DMS114 treated with DMSO at 0.1 percent for 48 hours (cell line): ENCODE measurements at regions not wholly inside any gene's neighbourhood (a gene's known extent, or its start where the extent isn't known, plus 50 kb on each side); places are given as distances from the start of the nearest gene placed in this dataset.

ENCODE experiments used
- DNase-seq: peaks from one replicate; lab custom pipeline; 2025; ENCODE audit not compliant: unreplicated experiment; lab: John Stamatoyannopoulos, UW

DNA sequence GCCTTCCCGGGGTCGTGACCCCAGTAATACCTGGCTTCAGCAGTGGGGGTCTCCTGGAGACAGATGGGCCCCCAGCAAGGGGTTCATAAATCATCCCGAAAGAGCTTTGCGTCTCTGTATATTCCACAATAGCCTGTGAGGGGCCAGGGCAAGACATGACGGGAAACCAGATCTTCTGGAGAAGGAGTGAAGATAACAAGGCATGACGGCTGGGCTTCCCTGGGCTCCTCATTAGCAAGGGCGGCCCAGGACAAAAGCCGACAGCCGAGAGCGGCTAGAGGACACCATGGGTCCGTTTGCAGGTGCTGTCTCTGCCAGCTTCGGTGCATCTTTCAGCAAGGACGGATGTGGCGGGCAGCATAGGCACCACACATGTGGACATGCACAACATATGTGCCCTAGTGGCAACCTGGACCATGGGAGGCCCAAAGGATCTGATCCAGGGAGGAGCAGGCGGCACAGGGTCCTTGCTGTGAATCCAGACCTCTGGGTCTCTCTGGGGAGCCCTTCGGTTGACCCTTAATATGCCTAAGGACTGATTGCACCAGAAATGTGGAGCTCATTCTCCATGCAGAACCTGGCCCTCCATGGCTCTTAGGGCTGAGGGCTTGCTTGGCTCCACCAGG, 136.9 kb upstream of the FOXF1 start:
- no peak for DNase-seq

DNA sequence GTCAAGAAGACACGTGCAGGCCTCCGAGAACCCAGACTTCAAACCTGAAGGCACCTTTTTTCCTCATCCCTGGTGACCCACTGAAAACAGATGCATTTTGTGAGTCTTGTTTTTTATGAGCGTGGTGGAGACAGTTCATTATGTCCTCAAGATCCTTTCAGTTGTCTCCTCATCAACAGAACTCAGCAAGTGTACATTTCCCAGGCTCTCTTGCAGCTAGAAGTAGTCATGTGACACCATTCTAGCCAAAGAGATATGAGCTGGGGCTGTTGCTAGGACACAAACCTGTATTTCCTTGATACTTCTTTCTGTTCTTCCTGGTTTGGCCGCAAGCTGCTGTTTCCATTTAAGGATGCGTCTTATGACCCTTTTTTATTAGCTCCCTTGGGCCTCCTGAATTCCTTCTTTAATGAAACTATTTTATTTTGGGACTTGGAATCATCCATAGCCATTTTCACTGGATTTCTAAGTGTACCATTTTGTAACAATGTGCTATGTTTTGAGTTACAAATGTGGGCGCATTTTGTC, 135.7 kb upstream of the FOXF1 start:
- DNase-seq = no peak

GRCh38 chr16:86375364-86375763, 135.0 kb upstream of the FOXF1 start:
- DNase-seq = no peak

DNA sequence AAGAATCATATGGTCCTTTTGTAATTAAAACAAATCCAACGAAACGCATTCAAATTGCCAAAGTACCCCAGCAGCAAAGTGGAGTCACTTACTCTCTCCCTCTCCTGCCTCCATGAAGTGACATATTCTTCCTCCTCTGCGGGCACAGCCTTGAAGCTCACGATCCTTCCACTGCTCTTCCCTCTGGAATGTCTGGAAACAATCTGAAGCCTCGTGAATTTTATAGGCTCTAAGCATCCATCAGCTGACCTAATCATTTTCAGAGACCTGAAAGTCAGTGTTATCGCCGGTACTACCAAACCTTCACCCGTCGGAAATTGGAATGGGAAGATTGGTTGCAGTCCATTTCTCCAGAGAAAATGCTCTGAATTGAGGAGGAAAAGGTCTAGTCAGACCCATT, 134.5 kb upstream of the FOXF1 start:
- no peak for DNase-seq

GRCh38 chr16:86376837-86377236, 133.5 kb upstream of the FOXF1 start:
- DNase-seq = no peak

GRCh38 chr16:86377251-86378022, 132.9 kb upstream of the FOXF1 start:
- DNase-seq = no peak

- no peak for DNase-seq
Measured at GRCh38 chr16:86378128-86378527, 132.2 kb upstream of the FOXF1 start.

GRCh38 chr16:86378831-86379504, 131.4 kb upstream of the FOXF1 start:
- no peak for DNase-seq

- no peak for DNase-seq
Measured at GRCh38 chr16:86379505-86379846, 130.9 kb upstream of the FOXF1 start.

- no peak for DNase-seq
Measured at GRCh38 chr16:86380030-86380429, 130.3 kb upstream of the FOXF1 start.

- no peak for DNase-seq
Measured at GRCh38 chr16:86381491-86381890, 128.8 kb upstream of the FOXF1 start.

DNA sequence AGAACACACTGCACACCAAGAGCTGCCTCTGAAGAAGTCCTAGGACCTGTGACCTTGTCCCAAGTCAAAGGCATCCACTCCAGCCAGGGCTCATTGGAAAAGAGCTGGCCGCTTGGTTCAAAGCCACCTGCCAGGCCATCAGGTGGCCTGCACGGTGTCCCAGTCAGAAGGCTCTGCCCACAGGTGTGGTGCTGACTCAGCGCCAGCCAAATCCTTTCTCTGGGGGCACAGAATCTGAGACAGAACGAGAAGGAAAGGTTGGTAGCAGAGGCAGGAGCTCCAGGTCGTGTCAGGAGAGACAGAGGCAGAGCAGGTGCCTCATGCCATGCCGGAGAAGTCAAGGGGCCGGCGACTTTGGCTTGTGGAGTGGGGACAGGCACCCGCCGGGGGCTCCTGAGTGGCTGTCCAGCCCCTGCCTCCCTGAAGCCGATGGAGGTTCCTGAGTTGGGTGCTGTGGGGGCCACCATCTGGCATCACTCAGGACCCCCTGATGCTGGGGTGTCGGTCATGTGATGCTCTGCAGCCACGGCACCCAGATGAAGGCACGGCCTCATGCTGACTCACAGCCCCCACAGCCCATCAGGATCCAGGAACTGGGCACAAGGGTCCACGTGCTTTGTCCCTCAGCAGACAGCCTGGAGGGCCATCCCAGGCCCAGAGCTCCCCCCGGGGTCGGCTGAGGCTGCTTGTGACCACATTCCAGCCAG, 128.1 kb upstream of the FOXF1 start:
- no peak for DNase-seq

DNA sequence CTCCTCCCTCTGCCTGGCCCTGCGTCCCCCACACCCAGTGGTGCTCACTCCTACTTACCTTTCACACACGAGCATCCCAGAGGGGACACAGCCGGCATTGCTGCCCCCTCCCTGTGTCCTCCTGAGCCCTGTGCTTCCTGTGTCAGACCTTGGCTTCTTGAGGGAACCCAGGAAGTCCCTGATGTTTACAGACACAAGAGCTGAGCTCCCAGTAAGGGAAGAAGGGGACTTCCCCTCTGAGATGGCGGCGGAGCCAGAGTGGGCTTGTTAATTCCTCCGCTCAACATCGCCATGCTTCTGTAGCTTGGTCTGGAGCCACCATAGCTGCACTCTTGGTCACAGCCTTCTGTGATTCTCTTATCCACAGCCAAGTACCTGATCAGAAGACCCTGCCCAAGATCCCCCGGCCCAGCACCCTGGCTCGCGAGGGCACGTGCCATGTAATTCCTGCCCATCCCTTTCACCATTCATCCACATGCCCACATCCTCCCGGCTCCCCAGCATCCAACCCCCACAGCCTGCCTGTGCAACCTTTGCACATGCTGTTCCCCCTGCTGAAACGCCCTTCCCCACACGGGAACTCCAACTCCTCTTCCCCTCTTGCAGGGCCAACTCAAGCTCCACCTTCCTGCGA, 127.4 kb upstream of the FOXF1 start:
- DNase-seq = no peak

- DNase-seq = no peak
Measured at GRCh38 chr16:86383488-86384262, 126.7 kb upstream of the FOXF1 start.

DNA sequence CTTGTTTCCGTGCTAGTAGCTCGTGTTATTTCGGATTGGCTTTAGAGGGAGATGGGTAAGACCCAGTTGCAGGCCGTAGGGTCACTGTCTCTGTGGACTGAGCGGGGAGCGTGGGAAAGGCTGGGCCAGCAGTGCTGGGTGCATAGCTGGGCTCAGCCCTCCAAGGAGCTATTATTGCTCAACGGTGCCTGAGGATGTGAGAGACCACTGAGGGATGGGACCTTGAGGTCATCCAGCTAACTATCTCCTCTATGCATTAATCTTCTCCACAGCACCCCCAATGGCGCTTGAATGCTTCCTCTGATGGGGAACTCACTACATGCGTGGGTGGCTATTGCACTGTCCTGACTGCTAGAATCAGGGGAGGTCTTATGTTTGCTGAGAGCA, 126.1 kb upstream of the FOXF1 start:
- DNase-seq = no peak

DNA sequence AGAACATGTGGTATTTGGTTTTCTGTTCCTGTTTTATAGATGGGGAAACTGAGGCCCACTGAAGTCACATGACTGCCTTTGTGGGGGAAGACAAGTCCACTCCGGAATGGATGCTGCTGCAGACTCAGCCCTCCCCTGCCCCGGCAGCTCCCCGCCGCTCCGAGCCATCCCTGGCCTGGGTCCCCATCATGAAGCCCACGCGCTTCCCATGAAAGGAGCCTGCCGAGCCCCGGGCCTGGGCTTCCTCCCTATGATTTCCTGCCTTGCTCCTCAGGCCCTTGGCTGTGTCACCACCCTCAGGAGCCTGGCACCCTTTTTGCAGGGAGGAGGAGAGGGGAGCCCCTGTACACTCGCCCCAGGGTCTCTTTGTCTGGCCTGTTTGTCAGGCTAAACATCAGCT, 125.3 kb upstream of the FOXF1 start:
- no peak for DNase-seq

GRCh38 chr16:86387468-86388440, 122.6 kb upstream of the FOXF1 start:
- DNase-seq = no peak

- no peak for DNase-seq
Measured at GRCh38 chr16:86388976-86389375, 121.4 kb upstream of the FOXF1 start.
